Cardiac muscle cell (in vitro differentiated cells and primary cell): ENCODE measurements at regions not wholly inside any gene's neighbourhood (a gene's known extent, or its start where the extent isn't known, plus 50 kb on each side); places are given as distances from the start of the nearest gene placed in this dataset.
"Not testable (repeated sequence)": the region's sequence is repeated elsewhere in the genome, so short reads cannot be mapped to it uniquely, and the experiment has no call there.

ENCODE experiments used
- DNase-seq, 2 donors: peaks; one replicate each; pipeline versions ENCODE4 v3.0.0 to v3.0.0-alpha.2; 2010 to 2017; ENCODE audit warnings: low read depth in 1 of 2, low spot score in 1 of 2
- H3K27ac ChIP-seq: fragments of 200-600 bp; sonication (generic); 2 replicates; pipeline ENCODE4 v1.5.1; 2016
- H3K27me3 ChIP-seq: fragments of 200-600 bp; sonication (generic); 2 replicates; pipeline ENCODE4 v1.6.0; 2016; ENCODE audit warnings: control low read depth
- H3K36me3 ChIP-seq: fragments of 200-600 bp; sonication (generic); 2 replicates; pipeline ENCODE4 v1.5.1; 2016; ENCODE audit warnings: control low read depth
- H3K4me1 ChIP-seq: fragments of 200-600 bp; sonication (generic); 2 replicates; pipeline ENCODE4 v1.8.1; 2017; ENCODE audit warnings: low read depth, mild to moderate bottlenecking, mixed run types
- H3K4me3 ChIP-seq: fragments of 200-600 bp; sonication (generic); 2 replicates; pipeline ENCODE4 v1.5.1; 2016; ENCODE audit warnings: mild to moderate bottlenecking
- H3K9me3 ChIP-seq: fragments of 200-600 bp; sonication (generic); 2 replicates; pipeline ENCODE4 v1.5.1; 2017; ENCODE audit warnings: low read depth, mild to moderate bottlenecking, control low read depth
- TF ChIP-seq, protein P1 (sequence below): IDR thresholded peaks from 2 replicates; pipeline ENCODE4 v1.5.1; 2012; ENCODE audit warnings: low read depth, mild to moderate bottlenecking, low read length

GRCh38 chr1:173257805-173258204, 50.7 kb upstream of the TNFSF4 start:
- Histone ChIP-seq H3K4me1 (no peaks in the 10 kb centered on the region), H3K27me3 (no peaks in the 10 kb centered on the region), H3K4me3 (no peak overlapping the region), H3K36me3 (no peaks in the 10 kb centered on the region), H3K27ac (no peak overlapping the region), H3K9me3 (no peaks in the 10 kb centered on the region)
- TF ChIP-seq, protein P1, sequence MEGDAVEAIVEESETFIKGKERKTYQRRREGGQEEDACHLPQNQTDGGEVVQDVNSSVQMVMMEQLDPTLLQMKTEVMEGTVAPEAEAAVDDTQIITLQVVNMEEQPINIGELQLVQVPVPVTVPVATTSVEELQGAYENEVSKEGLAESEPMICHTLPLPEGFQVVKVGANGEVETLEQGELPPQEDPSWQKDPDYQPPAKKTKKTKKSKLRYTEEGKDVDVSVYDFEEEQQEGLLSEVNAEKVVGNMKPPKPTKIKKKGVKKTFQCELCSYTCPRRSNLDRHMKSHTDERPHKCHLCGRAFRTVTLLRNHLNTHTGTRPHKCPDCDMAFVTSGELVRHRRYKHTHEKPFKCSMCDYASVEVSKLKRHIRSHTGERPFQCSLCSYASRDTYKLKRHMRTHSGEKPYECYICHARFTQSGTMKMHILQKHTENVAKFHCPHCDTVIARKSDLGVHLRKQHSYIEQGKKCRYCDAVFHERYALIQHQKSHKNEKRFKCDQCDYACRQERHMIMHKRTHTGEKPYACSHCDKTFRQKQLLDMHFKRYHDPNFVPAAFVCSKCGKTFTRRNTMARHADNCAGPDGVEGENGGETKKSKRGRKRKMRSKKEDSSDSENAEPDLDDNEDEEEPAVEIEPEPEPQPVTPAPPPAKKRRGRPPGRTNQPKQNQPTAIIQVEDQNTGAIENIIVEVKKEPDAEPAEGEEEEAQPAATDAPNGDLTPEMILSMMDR: no peak
- DNase-seq: no peak

DNA sequence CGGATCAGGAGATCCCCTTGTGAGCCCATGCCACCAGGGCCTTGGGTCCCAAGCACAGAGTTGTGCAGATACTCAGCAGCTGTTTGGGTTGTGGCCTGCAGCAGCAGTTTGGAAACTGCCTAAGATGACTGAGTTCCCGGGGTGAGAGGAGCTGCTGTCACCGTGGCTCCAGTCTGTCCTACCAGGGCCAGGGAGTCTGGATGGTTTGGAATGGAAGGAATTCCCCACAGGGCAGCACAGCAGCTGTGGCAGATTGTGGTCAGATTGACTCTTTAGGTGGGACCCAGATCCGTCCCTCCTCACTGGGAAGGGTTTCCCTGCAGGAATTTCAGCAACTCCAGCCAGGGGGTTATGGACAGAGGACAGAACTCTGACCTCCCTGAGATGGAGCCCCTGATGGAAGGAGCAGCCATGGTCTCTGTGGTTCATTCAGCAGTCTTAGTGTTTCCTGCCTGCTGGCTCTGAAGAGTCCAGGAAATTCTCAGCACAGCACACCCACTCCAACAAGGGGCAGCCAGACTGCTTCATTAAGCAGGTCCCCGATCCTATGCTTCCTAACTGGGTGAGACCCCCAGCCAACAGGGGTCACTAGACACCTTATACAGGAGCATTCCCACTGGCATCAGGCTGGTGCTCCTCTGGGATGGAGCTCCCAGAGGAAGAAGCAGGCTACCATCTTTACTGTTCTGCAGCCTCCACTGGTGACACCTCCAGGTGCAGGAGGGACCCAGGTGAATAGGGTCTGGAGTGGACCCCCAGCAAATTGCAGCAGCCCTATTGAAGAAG, 51.5 kb upstream of the TNFSF4 start:
- no peak for DNase-seq

GRCh38 chr1:173260329-173260728, 53.2 kb upstream of the TNFSF4 start:
- H3K27ac ChIP-seq, H3K27me3 ChIP-seq, DNase-seq, H3K4me1 ChIP-seq, H3K9me3 ChIP-seq, H3K36me3 ChIP-seq, H3K4me3 ChIP-seq: not testable (repeated sequence)

More for the DNA sequence above, 51.5 kb upstream of the TNFSF4 start:
- Histone ChIP-seq H3K4me1 (no peaks in the 10 kb centered on the region), H3K27me3 (no peaks in the 10 kb centered on the region), H3K36me3 (no peaks in the 10 kb centered on the region), H3K4me3 (no peak overlapping the region), H3K9me3 (no peaks in the 10 kb centered on the region), H3K27ac (no peak overlapping the region)
- TF ChIP-seq, protein P1: no peak

DNA sequence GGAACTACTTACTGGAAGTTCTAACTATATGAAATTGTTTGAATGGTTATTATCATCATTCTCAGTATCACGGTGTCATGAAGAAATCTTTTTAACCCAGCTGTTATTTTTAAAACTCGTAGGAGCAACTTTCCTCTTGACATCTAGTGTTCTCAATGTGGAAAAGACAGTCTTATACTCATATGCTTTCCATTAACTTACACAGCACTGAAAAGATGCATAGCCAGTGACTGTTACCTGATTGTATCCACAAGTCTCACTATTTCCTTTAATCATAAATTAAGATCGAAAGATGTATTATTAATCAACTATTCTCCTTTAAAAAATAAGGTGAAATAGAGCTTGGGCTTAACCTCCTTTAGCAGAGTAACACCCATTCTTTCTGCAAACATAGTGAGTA, 59.7 kb upstream of the TNFSF4 start:
- Histone ChIP-seq H3K36me3 (no peaks in the 10 kb centered on the region), H3K27me3 (no peaks in the 10 kb centered on the region), H3K4me1 (peaks cover 3% of the 10 kb centered on the region), H3K4me3 (no peak overlapping the region), H3K27ac (no peak overlapping the region), H3K9me3 (no peaks in the 10 kb centered on the region)
- TF ChIP-seq, protein P1: no peak
- DNase-seq: no peak

DNA sequence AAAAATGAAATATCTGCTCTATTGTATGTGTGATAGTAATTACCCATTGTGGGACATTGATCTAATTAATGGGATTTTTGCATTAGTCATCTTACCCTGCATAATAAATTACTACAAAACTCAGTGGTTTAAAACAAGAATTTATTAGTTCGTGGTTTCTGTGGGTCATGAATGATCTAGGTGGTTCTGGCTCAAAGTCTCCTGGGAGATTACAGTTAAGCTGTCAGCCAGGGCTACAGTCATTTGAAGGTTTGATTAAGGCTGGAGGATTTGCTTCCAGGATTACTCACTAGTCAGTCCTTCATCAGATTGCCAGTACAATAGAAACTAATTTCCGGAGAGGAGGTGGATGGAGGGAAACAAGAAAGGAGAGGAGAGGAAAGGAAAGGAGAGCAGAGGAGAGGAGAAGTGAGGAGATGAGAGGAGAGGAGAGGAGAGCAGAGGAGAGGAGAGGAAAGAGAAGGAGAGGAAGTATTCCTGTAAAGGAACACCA, 60.4 kb upstream of the TNFSF4 start:
- peak in 1 of 2 donors; percentile 38 for DNase-seq
- H3K27ac ChIP-seq: no peak overlapping the region

GRCh38 chr1:173268261-173268660, 61.1 kb upstream of the TNFSF4 start:
- TF ChIP-seq, protein P1: no peak
- no peaks in the 10 kb centered on the region for H3K36me3 ChIP-seq
- no peak for DNase-seq
- no peak overlapping the region for H3K4me3 ChIP-seq
- H3K4me1 ChIP-seq: peaks cover 3% of the 10 kb centered on the region
- H3K27me3 ChIP-seq: no peaks in the 10 kb centered on the region
- no peaks in the 10 kb centered on the region for H3K9me3 ChIP-seq
- H3K27ac ChIP-seq: no peak overlapping the region

More for the DNA sequence above, 60.4 kb upstream of the TNFSF4 start:
- Histone ChIP-seq H3K4me3 (no peak overlapping the region), H3K27me3 (no peaks in the 10 kb centered on the region), H3K9me3 (no peaks in the 10 kb centered on the region), H3K4me1 (peaks cover 3% of the 10 kb centered on the region), H3K36me3 (no peaks in the 10 kb centered on the region)
- TF ChIP-seq, protein P1: no peak
